GM12878 (cell line): ENCODE measurements at regions not wholly inside any gene's neighbourhood (a gene's known extent, or its start where the extent isn't known, plus 50 kb on each side); places are given as distances from the start of the nearest gene placed in this dataset.

Source experiments
- BHLHE40 ChIP-seq, 2 experiments: fragments of 450-650 bp in 1 of 2; IDR thresholded peaks; 2 replicates each; pipeline ENCODE4 v1.6.1; 2011 to 2017; ENCODE audit warnings: low read depth in 2 of 2, borderline replicate concordance in 1 of 2, improper control_type of control experiment in 1 of 2, low read length in 1 of 2, mild to moderate bottlenecking in 1 of 2
- CBFB ChIP-seq: IDR thresholded peaks from 2 replicates; pipeline ENCODE4 v1.6.1; 2016; ENCODE audit warnings: antibody characterized with exemption, low read depth
- CTCF ChIP-seq, 3 experiments: IDR thresholded peaks in 2 of 3; conservative IDR thresholded peaks in 1 of 3; 2 replicates each; pipeline ENCODE4 v1.5.1; 2011; ENCODE audit warnings: low read depth in 3 of 3, low read length in 3 of 3, mild to moderate bottlenecking in 3 of 3, control low read depth in 2 of 3, moderate library complexity in 2 of 3, inconsistent platforms in 1 of 3, mixed read lengths in 1 of 3; ENCODE audit not compliant: control insufficient read depth in 2 of 3, insufficient read depth in 1 of 3; ENCODE audit errors: extremely low read depth in 1 of 3
- EP300 ChIP-seq, 2 experiments: fragments of 150-350 bp in 1 of 2; IDR thresholded peaks; 2 replicates each; pipeline ENCODE4 v1.6.1; 2011 to 2012; ENCODE audit warnings: low read depth in 2 of 2, low read length in 2 of 2, borderline replicate concordance in 1 of 2, improper control_type of control experiment in 1 of 2, inconsistent platforms in 1 of 2; ENCODE audit not compliant: control insufficient read depth in 1 of 2
- ESRRA ChIP-seq: IDR thresholded peaks from 2 replicates; pipeline ENCODE4 v1.6.1; 2012; ENCODE audit warnings: mild to moderate bottlenecking, low read length, improper control_type of control experiment
- EZH2 ChIP-seq: IDR thresholded peaks from 2 replicates; pipeline ENCODE4 v1.6.1; 2012; ENCODE audit warnings: low read depth, mild to moderate bottlenecking, control low read depth, inconsistent platforms, low read length, borderline replicate concordance; ENCODE audit not compliant: control insufficient read depth
- HCFC1 ChIP-seq: fragments of 150-350 bp; IDR thresholded peaks from 2 replicates; pipeline ENCODE4 v1.6.1; 2014; ENCODE audit warnings: low read length
- JUNB ChIP-seq: IDR thresholded peaks from 2 replicates; pipeline ENCODE4 v1.6.1; 2016; ENCODE audit warnings: antibody characterized with exemption, mild to moderate bottlenecking
- NFXL1 ChIP-seq: fragments of 450-650 bp; IDR thresholded peaks from 2 replicates; pipeline ENCODE4 v1.6.1; 2017; ENCODE audit warnings: antibody characterized with exemption, mild to moderate bottlenecking, borderline replicate concordance
- PBX3 ChIP-seq: IDR thresholded peaks from 2 replicates; pipeline ENCODE4 v1.6.1; 2011; ENCODE audit warnings: mild to moderate bottlenecking, low read depth, low read length, moderate library complexity; ENCODE audit not compliant: insufficient replicate concordance
- RCOR1 ChIP-seq: conservative IDR thresholded peaks from 2 replicates; pipeline ENCODE4 v1.6.1; 2012; ENCODE audit warnings: low read depth, low read length, improper control_type of control experiment
- SMAD1 ChIP-seq: fragments of 450-650 bp; IDR thresholded peaks from 2 replicates; pipeline ENCODE4 v1.6.1; 2018; ENCODE audit warnings: mild to moderate bottlenecking, low read depth; ENCODE audit not compliant: partially characterized antibody
- SPI1 ChIP-seq: IDR thresholded peaks from 2 replicates; pipeline ENCODE4 v1.6.1; 2011; ENCODE audit warnings: low read depth, mild to moderate bottlenecking, low read length, moderate library complexity, borderline replicate concordance; ENCODE audit not compliant: insufficient read depth
- TAF1 ChIP-seq: IDR thresholded peaks from 2 replicates; pipeline ENCODE4 v1.6.1; 2011; ENCODE audit warnings: mild to moderate bottlenecking, low read depth, low read length, borderline replicate concordance

- TF ChIP-seq CBFB (no peak), RCOR1 (no peak), CTCF (IDR thresholded peaks at IDR 0.05 in 2 of 3, conservative IDR thresholded peaks at IDR 0.05 in 1 of 3; ENCODE audit: control insufficient read depth in 2 of 3, extremely low read depth in 1 of 3, insufficient read depth in 1 of 3, low read depth in 3 of 3, low read length in 3 of 3) (no peak), JUNB (no peak), SMAD1 (no peak), HCFC1 (no peak), SPI1 (no peak), BHLHE40 (IDR thresholded peaks at IDR 0.05; ENCODE audit: borderline replicate concordance in 1 of 2, low read depth in 2 of 2, low read length in 1 of 2) (no peak), EZH2 (no peak), ESRRA (no peak), EP300 (IDR thresholded peaks at IDR 0.05; ENCODE audit: borderline replicate concordance in 1 of 2, control insufficient read depth in 1 of 2, low read depth in 2 of 2, low read length in 2 of 2) (no peak), PBX3 (no peak), TAF1 (no peak), NFXL1 (no peak)
Measured at GRCh38 chr10:4437791-4438190, 388.2 kb upstream of the AKR1E2 start.
